ENCODE measurements at regions not wholly inside any gene's neighbourhood (a gene's known extent, or its start where the extent isn't known, plus 50 kb on each side); places are given as distances from the start of the nearest gene placed in this dataset.

- DNase-seq: no peak
These were observed 51.4 kb upstream of the NPVF start for GRCh38 chr7:25279705-25280104.

DNA sequence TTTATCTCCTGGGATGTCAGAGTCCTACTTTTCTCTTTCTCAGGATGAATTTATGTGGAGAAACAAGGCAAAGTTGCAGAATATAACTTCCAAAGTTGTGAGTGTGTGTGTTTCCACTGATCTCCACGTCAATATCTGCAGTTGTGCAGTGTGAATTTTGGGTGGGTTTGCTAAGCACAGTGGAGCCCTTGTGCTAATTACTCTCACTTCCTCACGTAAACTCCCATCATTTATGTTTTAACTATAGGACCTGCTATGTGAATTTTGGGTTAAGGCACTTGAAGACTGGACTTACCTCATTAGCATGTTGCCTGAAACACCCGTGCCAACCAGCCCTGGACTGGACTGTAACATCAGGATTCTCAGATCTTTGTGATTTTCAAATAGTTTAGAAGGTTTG is 51.9 kb upstream of the NPVF start:
- no peak for DNase-seq

- no peak for DNase-seq
These were observed 53.9 kb upstream of the NPVF start for GRCh38 chr7:25282194-25282593.

- no peak for DNase-seq
These were observed 58.5 kb upstream of the NPVF start for GRCh38 chr7:25286756-25287155.

GRCh38 chr7:25287291-25287690 is 59.0 kb upstream of the NPVF start:
- no peak for DNase-seq

GRCh38 chr7:25288556-25289307 is 60.4 kb upstream of the NPVF start:
- peak; percentile 57 to 83 for DNase-seq

DNA sequence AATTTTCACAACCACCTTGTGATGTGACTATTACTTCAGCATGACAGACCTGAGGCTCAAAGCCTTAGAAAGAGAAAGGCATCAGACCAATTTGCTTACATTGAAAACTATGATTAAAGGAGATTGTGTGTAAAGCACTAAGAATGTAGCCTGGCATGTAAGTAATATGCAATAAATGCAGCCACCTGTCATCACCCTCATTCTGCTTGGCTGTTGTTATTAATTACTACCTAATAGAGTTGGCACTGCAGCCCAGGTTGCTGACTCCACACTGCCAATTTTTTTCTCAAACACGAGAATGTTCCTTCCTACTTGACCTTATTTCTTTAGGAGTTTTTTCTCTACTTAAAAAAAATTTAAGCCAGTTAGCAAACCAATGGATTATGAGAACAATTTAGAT is 61.2 kb upstream of the NPVF start:
- peak; percentile 3 to 40 for DNase-seq

DNA sequence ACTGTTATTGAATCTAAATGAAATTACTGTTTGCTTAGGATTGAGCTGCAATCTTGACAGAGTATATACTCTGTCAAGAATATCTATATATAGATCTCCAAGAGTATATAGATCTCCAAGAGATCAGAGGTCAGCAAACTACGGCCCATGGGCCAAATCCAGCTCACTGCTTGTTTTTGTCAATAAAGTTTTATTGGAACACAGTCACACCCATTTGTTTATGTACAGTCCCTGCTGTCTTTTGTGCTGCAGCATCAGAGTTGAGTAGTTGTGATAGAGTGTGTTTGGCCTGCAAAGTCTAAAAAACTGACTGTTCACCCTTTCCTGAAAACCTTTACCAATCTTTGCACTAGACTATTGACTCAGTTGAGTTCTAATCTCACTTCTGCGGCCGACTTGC is 66.3 kb upstream of the NPVF start:
- no peak for DNase-seq

- no peak for DNase-seq
These were observed 67.1 kb upstream of the NPVF start for GRCh38 chr7:25295387-25295786.

DNA sequence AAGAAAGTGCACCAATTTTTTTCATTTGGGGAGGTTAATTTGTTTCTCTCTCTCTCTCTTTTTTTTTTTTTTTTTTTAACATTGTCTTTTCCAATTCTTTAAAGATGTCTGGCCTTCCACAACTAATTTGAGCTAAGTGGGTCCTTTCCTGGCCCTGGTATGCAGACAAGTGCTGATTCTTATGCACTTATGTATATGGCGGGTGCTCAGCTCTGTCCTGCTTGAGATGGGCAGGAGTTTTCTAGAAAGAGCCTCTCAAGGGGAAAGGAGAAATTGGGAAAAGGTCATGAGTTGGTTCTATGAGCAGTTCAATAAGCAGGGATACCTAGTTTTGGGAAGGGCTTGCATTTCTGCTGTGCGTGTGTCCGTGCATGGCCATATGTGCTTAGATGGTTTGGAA is 67.8 kb upstream of the NPVF start:
- DNase-seq: no peak

- no peak for DNase-seq
These were observed 69.0 kb upstream of the NPVF start for GRCh38 chr7:25297278-25297677.

DNA sequence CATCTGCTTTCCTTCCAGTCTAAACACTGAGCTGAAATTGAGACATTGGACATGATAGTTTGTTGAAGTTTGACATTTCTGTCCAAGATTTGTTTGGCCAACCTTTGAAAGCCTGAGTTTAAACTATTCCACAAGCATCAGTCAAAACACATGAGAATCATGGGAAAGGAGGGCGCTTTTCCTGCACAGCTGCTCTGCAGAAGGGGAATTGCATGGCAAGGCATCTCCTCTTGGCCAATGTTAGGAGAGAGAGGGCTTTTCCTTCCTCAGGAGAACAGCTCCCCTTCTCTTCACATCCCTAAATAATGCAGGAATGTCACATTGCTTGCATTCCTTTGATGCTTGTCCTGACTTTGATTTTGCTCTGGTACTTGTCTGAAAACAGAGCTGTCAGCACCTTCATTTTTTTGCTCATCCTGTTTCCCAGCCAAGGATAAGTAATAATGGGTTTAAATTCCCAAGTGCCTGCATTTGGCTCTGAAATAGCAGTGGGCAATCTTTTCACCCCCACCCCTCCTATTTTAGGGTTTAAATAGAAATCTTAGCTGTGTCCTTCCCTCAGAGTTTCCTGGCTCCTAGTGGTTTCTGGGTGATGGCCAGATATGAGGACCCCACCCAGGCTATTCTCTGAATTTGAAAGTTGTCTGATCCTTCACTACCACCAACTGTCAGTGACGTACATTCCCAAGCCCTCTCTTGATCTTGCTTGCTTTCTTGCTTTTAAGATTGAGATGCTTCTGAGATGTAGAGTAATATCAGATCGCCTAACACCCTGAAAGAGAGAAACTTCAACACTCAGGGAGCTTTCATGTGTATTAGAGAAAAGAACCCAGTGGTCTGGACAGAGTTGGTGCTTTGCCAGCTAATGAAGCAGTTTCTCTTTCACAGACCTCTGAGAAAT is 75.2 kb upstream of the NPVF start:
- no peak for DNase-seq

DNA sequence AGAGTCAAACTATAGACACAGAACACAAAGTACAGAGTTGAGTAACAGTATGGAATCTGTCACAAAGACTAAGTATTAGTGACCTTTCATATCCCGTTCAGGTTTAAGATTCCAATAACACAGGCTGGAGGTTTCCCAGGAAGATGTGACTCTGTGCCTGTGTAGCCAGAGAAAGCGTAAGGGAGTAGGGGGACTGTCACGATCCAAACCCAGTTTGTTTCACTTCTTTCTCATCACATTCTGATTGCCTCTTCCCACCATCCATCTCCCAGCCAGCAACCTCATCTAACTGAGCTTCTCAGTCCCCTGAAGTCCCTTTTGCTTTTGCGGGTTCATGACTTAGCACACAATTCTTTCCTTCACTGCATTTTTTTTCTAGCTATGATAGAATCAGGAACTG is 76.4 kb upstream of the NPVF start:
- DNase-seq: no peak

GRCh38 chr7:25305831-25306230 is 77.5 kb upstream of the NPVF start:
- DNase-seq: no peak

GRCh38 chr7:25307624-25308023 is 79.3 kb upstream of the NPVF start:
- DNase-seq: no peak

DNA sequence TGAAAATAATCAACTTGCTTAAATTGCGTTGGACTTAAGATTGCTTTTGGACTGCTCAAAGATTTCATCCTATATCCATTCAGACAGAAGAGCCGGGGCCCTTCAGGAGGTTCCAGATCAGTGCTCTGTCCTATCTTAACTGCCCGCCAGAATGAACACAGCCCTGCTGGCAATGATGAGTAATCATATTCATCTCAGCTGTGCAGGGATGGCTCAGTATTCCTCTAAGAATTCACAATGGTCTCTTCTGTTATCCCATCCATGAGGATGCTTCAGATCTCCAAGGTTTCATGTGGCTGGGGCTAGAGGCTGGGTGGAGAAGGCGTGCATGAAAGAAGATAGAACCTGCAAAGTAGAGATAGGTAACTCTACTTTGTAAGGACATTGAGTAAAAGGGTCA is 80.0 kb upstream of the NPVF start:
- no peak for DNase-seq

DNA sequence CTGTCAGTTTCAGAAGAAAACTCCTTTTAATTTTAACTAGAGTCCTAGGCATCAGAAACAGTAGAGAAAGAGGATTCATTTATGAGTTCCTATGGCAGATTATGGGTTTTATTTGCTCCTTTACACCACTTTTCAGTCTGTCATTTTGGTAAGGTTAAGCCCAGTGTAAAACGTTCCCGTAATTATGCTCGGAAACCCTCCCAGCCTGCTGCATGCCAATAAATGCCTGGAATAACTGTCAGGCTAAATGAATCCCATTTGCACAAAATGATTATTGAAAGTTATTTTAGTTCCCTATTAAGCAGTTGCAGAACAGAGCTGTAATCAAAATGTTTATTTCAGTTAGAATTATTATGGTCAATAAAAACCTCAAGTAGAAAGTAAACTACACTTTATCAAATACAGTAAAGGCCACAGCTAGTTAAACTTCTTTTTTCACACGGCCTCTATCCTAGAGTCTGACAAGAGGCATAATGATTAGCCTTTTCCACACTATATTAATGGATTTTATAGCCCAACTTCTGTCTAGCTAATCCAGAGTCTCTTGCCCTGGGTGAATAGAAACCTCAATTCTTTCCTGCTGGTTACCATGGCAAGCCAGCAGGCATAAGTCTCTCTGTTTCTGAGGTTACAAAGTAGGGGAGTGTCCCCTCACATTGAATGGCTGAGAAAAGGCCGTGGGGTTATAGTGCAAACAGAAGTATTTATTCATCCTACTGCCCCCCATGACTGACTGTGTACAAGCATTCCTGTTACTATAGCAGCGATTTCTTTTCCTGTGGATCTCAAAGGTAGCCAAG is 80.8 kb upstream of the NPVF start:
- no peak for DNase-seq

DNA sequence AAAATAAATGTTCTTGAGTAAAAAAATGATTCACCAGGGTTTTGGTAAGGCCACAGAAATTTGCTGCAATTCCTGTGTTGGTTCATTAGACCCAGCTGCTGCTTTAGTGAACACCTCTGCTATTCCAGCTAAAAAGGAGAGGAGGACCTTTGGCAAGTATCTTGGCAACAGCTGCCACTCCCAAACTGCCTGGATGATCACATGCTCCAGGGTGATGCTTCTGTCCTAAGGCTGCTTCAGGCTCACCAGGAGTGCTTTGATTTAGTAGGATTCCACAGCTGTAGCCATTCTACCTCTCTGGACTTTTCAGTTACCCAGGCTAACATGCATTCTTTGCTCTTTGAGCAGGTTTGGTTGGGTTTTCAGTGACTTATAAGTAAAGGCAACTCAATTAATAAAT is 82.6 kb upstream of the NPVF start:
- DNase-seq: peak in 1 of 2 experiments; percentile 54

DNA sequence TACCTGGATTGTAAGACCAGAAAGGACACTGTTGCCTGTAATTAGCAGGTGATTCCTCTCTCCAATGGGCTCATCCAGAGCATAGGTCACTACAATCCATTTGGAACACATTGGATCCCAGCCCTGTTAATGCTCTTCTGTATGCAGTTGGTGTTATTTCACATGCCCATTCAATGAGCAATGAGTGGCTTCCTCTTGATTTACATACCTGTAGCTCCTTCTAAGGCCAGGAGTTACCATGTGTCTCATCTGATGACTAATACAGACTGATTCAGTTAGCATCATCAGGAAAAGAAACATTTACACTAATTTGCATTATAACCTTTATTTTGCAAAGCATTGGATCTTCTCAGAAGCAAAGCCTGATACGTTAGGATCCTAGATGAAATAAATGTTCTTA is 83.1 kb upstream of the NPVF start:
- DNase-seq: no peak

- DNase-seq: no peak
These were observed 84.7 kb upstream of the NPVF start for GRCh38 chr7:25312968-25313367.

- DNase-seq: no peak
These were observed 85.2 kb upstream of the NPVF start for GRCh38 chr7:25313526-25313925.

DNA sequence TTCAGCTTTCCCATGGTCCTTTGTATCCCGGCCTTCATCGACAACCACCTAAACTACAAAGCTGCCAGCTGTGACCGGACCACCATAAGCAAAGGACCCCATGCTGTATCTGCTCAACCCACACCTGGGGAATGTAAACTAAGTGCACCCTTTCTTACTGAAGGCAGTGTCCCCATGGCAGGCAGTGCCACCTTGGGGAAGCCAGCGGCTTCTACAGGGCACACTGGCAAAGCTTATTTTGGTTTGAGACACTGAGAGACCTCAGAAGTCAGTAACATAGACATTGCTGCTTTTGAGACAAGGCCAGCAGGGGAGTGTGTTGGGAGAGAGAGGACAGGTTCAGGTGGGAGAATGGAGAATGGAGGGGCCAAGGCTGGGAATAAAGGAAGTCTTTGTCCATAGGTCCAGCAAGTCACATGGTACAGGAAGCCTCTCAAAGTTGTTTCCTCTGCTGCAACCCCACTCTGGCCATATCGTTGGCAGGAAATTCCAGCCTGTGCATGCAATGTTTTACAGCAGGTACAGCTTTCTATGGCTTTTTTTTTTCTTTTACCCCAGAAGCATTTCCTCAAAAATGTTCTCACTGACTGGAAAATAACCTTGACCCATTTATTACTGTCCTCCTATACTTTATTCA is 85.9 kb upstream of the NPVF start:
- DNase-seq: no peak

GRCh38 chr7:25314731-25315267 is 86.5 kb upstream of the NPVF start:
- DNase-seq: no peak
